Lower lobe of right lung (tissue), 2 donors: ENCODE measurements at regions not wholly inside any gene's neighbourhood (a gene's known extent, or its start where the extent isn't known, plus 50 kb on each side); places are given as distances from the start of the nearest gene placed in this dataset.

Experiments used
- ATAC-seq, 2 donors: fragments of 200-7000 bp; cut with Tn5 transposase; one replicate each; pipeline ENCODE4 v1.9.1; 2020 to 2022; ENCODE audit warnings: mild to moderate bottlenecking in 2 of 2, moderate library complexity in 2 of 2
- DNase-seq: peaks from one replicate; pipeline ENCODE4 v3.0.0-alpha.2; 2020
- H3K27ac ChIP-seq: fragments of 200-600 bp; one replicate; pipeline ENCODE4 v1.8.0; 2022
- H3K27me3 ChIP-seq: fragments of 200-600 bp; one replicate; pipeline ENCODE4 v1.8.0; 2022; ENCODE audit warnings: low read depth
- H3K36me3 ChIP-seq: fragments of 200-600 bp; one replicate; pipeline ENCODE4 v1.8.0; 2022; ENCODE audit warnings: mild to moderate bottlenecking
- H3K4me1 ChIP-seq: fragments of 200-600 bp; one replicate; pipeline ENCODE4 v1.8.0; 2022
- H3K4me3 ChIP-seq: fragments of 200-600 bp; one replicate; pipeline ENCODE4 v1.8.0; 2022; ENCODE audit warnings: mild to moderate bottlenecking
- H3K9me3 ChIP-seq: fragments of 200-600 bp; one replicate; pipeline ENCODE4 v1.8.0; 2022
- intact Hi-C: fragments of 100-400 bp; cut with DNase I; formaldehyde crosslinking; loops from one replicate; pipeline ENCODE4 v1.11.0; 2022
- TF ChIP-seq, protein P1 (sequence below): fragments of 200-600 bp; IDR thresholded peaks from one replicate; pipeline ENCODE4 v1.8.0; 2022; ENCODE audit warnings: antibody characterized with exemption, mild to moderate bottlenecking
- donor health status: DM: no; HTN: yes; CAD: no; lungs with severe emphysema.

DNA sequence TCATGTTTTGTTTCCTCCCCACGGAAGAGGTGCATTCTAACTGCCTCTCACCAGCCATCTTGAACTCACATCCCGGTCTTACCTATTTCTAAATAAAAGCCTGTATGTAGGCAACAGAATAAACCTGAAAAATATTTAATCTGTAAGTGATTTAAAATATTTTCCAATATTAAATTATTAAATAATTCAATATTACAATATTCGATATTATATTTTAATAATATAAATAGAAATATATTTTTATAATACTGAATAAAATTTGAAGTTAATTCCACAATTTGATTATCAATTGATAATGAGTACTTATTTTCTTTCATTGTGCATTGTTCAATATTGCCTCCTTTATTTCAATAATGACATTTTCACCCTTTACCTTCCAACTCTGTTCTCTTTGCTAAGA is 404.4 kb downstream of the CYLC2 start:
- intact Hi-C loops: no loop called here
- H3K27ac ChIP-seq: no peak overlapping the region
- no peaks in the 10 kb centered on the region for H3K27me3 ChIP-seq
- TF ChIP-seq, protein P1, sequence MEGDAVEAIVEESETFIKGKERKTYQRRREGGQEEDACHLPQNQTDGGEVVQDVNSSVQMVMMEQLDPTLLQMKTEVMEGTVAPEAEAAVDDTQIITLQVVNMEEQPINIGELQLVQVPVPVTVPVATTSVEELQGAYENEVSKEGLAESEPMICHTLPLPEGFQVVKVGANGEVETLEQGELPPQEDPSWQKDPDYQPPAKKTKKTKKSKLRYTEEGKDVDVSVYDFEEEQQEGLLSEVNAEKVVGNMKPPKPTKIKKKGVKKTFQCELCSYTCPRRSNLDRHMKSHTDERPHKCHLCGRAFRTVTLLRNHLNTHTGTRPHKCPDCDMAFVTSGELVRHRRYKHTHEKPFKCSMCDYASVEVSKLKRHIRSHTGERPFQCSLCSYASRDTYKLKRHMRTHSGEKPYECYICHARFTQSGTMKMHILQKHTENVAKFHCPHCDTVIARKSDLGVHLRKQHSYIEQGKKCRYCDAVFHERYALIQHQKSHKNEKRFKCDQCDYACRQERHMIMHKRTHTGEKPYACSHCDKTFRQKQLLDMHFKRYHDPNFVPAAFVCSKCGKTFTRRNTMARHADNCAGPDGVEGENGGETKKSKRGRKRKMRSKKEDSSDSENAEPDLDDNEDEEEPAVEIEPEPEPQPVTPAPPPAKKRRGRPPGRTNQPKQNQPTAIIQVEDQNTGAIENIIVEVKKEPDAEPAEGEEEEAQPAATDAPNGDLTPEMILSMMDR: no peak
- no peaks in the 10 kb centered on the region for H3K4me1 ChIP-seq
- H3K4me3 ChIP-seq: no peak overlapping the region
- H3K9me3 ChIP-seq: no peaks in the 10 kb centered on the region
- no peak for DNase-seq
- ATAC-seq: no peak
- no peaks in the 10 kb centered on the region for H3K36me3 ChIP-seq

- DNase-seq: no peak
- Histone ChIP-seq H3K27ac (no peak overlapping the region), H3K4me1 (no peaks in the 10 kb centered on the region), H3K4me3 (no peak overlapping the region), H3K27me3 (no peaks in the 10 kb centered on the region), H3K9me3 (no peaks in the 10 kb centered on the region), H3K36me3 (no peaks in the 10 kb centered on the region)
- intact Hi-C loops: no loop called here
- TF ChIP-seq, protein P1: no peak
- no peak for ATAC-seq
Measured at GRCh38 chr9:103407260-103407659, 412.1 kb downstream of the CYLC2 start.

GRCh38 chr9:103410059-103410458 is 414.9 kb downstream of the CYLC2 start:
- H3K36me3 ChIP-seq: no peaks in the 10 kb centered on the region
- H3K9me3 ChIP-seq: no peaks in the 10 kb centered on the region
- TF ChIP-seq, protein P1: no peak
- H3K27ac ChIP-seq: no peak overlapping the region
- no peaks in the 10 kb centered on the region for H3K27me3 ChIP-seq
- H3K4me1 ChIP-seq: no peaks in the 10 kb centered on the region
- DNase-seq: no peak
- ATAC-seq: no peak
- intact Hi-C loops: no loop called here
- no peak overlapping the region for H3K4me3 ChIP-seq

- ATAC-seq (no peak), DNase-seq (no peak)
- intact Hi-C loops: no loop called here
- no peaks in the 10 kb centered on the region for H3K4me1 ChIP-seq
- H3K9me3 ChIP-seq: no peaks in the 10 kb centered on the region
- no peak overlapping the region for H3K27ac ChIP-seq
- no peaks in the 10 kb centered on the region for H3K36me3 ChIP-seq
- H3K27me3 ChIP-seq: no peaks in the 10 kb centered on the region
- TF ChIP-seq, protein P1: no peak
- H3K4me3 ChIP-seq: no peak overlapping the region
Measured at GRCh38 chr9:103427696-103428095, 432.6 kb downstream of the CYLC2 start.

- intact Hi-C loops: no loop called here
- Histone ChIP-seq H3K36me3 (no peaks in the 10 kb centered on the region), H3K9me3 (no peaks in the 10 kb centered on the region), H3K27me3 (no peaks in the 10 kb centered on the region), H3K4me3 (no peak overlapping the region), H3K4me1 (no peaks in the 10 kb centered on the region), H3K27ac (no peak overlapping the region)
- ATAC-seq (no peak), DNase-seq (no peak)
- TF ChIP-seq, protein P1: no peak
Measured at GRCh38 chr9:103430469-103430868, 435.3 kb downstream of the CYLC2 start.

GRCh38 chr9:103431809-103432208 is 436.7 kb downstream of the CYLC2 start:
- Histone ChIP-seq H3K4me3 (no peak overlapping the region), H3K27me3 (no peaks in the 10 kb centered on the region), H3K9me3 (no peaks in the 10 kb centered on the region), H3K36me3 (no peaks in the 10 kb centered on the region), H3K27ac (no peak overlapping the region), H3K4me1 (no peaks in the 10 kb centered on the region)
- TF ChIP-seq, protein P1: no peak
- intact Hi-C loops: no loop called here
- DNase-seq: no peak
- no peak for ATAC-seq
